GM23338 (cell line): ENCODE measurements at regions not wholly inside any gene's neighbourhood (a gene's known extent, or its start where the extent isn't known, plus 50 kb on each side); places are given as distances from the start of the nearest gene placed in this dataset.

Experiments used
- ATAC-seq: fragments of 200-7000 bp; cut with Tn5 transposase; 3 replicates; pipeline ENCODE4 v1.9.1; 2020
- DNase-seq: peaks from one replicate; pipeline ENCODE4 v3.0.0-alpha.2; 2015; ENCODE audit warnings: low spot score
- H2AFZ ChIP-seq: fragments of 200-600 bp; sonication (generic); 2 replicates; pipeline ENCODE4 v1.8.0; 2016; ENCODE audit warnings: antibody characterized with exemption, mild to moderate bottlenecking, moderate library complexity
- H3F3A ChIP-seq: fragments of 200-600 bp; sonication (generic); replicated peaks from 2 replicates; pipeline ENCODE4 v1.8.0; 2017; ENCODE audit warnings: antibody characterized with exemption, mixed run types, low read depth
- H3K27ac ChIP-seq: fragments of 200-600 bp; sonication (generic); 2 replicates; pipeline ENCODE4 v1.6.1; 2016; ENCODE audit warnings: low read depth
- H3K27me3 ChIP-seq: fragments of 200-600 bp; sonication (generic); 2 replicates; pipeline ENCODE4 v1.8.0; 2016; ENCODE audit warnings: mild to moderate bottlenecking, mixed run types, moderate library complexity; ENCODE audit not compliant: insufficient read depth
- H3K36me3 ChIP-seq: fragments of 200-600 bp; sonication (generic); 2 replicates; pipeline ENCODE4 v1.8.0; 2016; ENCODE audit warnings: mild to moderate bottlenecking; ENCODE audit not compliant: insufficient read depth
- H3K4me1 ChIP-seq: fragments of 200-600 bp; sonication (generic); 2 replicates; pipeline ENCODE4 v1.8.0; 2016; ENCODE audit warnings: mild to moderate bottlenecking, moderate library complexity; ENCODE audit not compliant: insufficient read depth
- H3K4me2 ChIP-seq: fragments of 200-600 bp; sonication (generic); 2 replicates; pipeline ENCODE4 v1.7.1; 2017; ENCODE audit warnings: mixed run types
- H3K4me3 ChIP-seq: fragments of 200-600 bp; sonication (generic); 2 replicates; pipeline ENCODE4 v1.6.1; 2016; ENCODE audit warnings: mixed run types
- H3K79me2 ChIP-seq: fragments of 200-600 bp; sonication (generic); replicated peaks from 2 replicates; pipeline ENCODE4 v1.8.0; 2017; ENCODE audit warnings: mild to moderate bottlenecking; ENCODE audit not compliant: insufficient read depth
- H3K9me2 ChIP-seq: fragments of 200-600 bp; sonication (generic); 2 replicates; pipeline ENCODE4 v1.8.0; 2017; ENCODE audit not compliant: insufficient read depth
- H4K20me1 ChIP-seq: fragments of 200-600 bp; sonication (generic); replicated peaks from 2 replicates; pipeline ENCODE4 v1.8.0; 2017; ENCODE audit warnings: mild to moderate bottlenecking; ENCODE audit not compliant: insufficient read depth
- H3K27ac Mint-ChIP-seq: 2 replicates; pipeline ENCODE4 v1.8.0; 2020; ENCODE audit warnings: inconsistent platforms, mild to moderate bottlenecking, moderate library complexity, mixed read lengths
- H3K27me3 Mint-ChIP-seq: 3 replicates; pipeline ENCODE4 v1.8.0; 2022; ENCODE audit warnings: low read depth, mild to moderate bottlenecking, moderate library complexity, mixed read lengths, inconsistent platforms; ENCODE audit not compliant: insufficient read depth, poor library complexity
- H3K36me3 Mint-ChIP-seq: 3 replicates; pipeline ENCODE4 v1.8.0; 2021; ENCODE audit warnings: low read depth, mild to moderate bottlenecking, inconsistent platforms, moderate library complexity, mixed read lengths
- H3K4me1 Mint-ChIP-seq: 3 replicates; pipeline ENCODE4 v1.8.0; 2020; ENCODE audit warnings: mild to moderate bottlenecking, inconsistent platforms, mixed read lengths
- H3K4me3 Mint-ChIP-seq: 3 replicates; pipeline ENCODE4 v1.8.0; 2021; ENCODE audit warnings: moderate library complexity, mild to moderate bottlenecking, inconsistent platforms, mixed read lengths
- H3K9me3 Mint-ChIP-seq: 3 replicates; pipeline ENCODE4 v1.8.0; 2020; ENCODE audit warnings: moderate library complexity, mild to moderate bottlenecking, inconsistent platforms, mixed read lengths
- CTCF ChIP-seq, 2 experiments: fragments of 200-600 bp in 1 of 2; sonication (generic) in 1 of 2; conservative IDR thresholded peaks; 2 replicates each; pipeline versions ENCODE4 v1.5.1 to v1.6.1; 2016 to 2017; ENCODE audit warnings: antibody characterized with exemption in 2 of 2, low read depth in 2 of 2, mild to moderate bottlenecking in 2 of 2, moderate library complexity in 1 of 2
- ETS1 ChIP-seq: IDR thresholded peaks from 2 replicates; pipeline ENCODE4 v1.6.1; 2016; ENCODE audit warnings: antibody characterized with exemption
- EZH2 ChIP-seq: fragments of 200-600 bp; sonication (generic); IDR thresholded peaks from one replicate; pipeline ENCODE4 v1.8.0; 2017; ENCODE audit warnings: antibody characterized with exemption, mild to moderate bottlenecking, low read depth; ENCODE audit not compliant: unreplicated experiment
- JUNB ChIP-seq: IDR thresholded peaks from one replicate; pipeline ENCODE4 v1.6.1; 2016; ENCODE audit warnings: antibody characterized with exemption; ENCODE audit not compliant: unreplicated experiment
- ZNF462 ChIP-seq: fragments of 250-450 bp; sonication (Bioruptor Pico); IDR thresholded peaks from 2 replicates; pipeline ENCODE4 v1.5.0; 2020; ENCODE audit warnings: mild to moderate bottlenecking, moderate library complexity

GRCh38 chr4:186948361-186949242 lies 224.9 kb upstream of the FAT1 start:
- peak; percentile 66 to 90 for TF ChIP-seq CTCF (conservative IDR thresholded peaks at IDR 0.05; ENCODE audit: low read depth in 2 of 2)
- TF ChIP-seq ETS1: no peak
- no peak overlapping the region for H3K4me3 ChIP-seq
- no peaks in the 10 kb centered on the region for H3K36me3 ChIP-seq
- no peak overlapping the region for H3K27ac ChIP-seq
- H3K36me3 Mint-ChIP-seq: no peaks in the 10 kb centered on the region
- ATAC-seq (peak; percentile 86), DNase-seq (peak; percentile 70)
- H3K79me2 ChIP-seq: no peaks in the 10 kb centered on the region
- H3K27me3 ChIP-seq: no peaks in the 10 kb centered on the region
- H3K9me2 ChIP-seq: no peaks in the 10 kb centered on the region
- peaks cover 19% of the 10 kb centered on the region for H3K4me1 Mint-ChIP-seq
- H4K20me1 ChIP-seq: no peaks in the 10 kb centered on the region
- H3F3A ChIP-seq: no peaks in the 10 kb centered on the region
- H3K9me3 Mint-ChIP-seq: no peaks in the 10 kb centered on the region
- no peak overlapping the region for H3K4me3 Mint-ChIP-seq
- peaks cover 8% of the 10 kb centered on the region for H3K4me1 ChIP-seq
- no peak overlapping the region for H3K27ac Mint-ChIP-seq
- H3K4me2 ChIP-seq: no peak overlapping the region
- H2AFZ ChIP-seq: peak overlapping the region; percentile 81; the same call in 1 of the 2 replicates
- no peaks in the 10 kb centered on the region for H3K27me3 Mint-ChIP-seq

- Histone ChIP-seq H3K27ac (no peak overlapping the region), H3K9me2 (no peaks in the 10 kb centered on the region), H3K4me1 (peaks cover 8% of the 10 kb centered on the region), H3K79me2 (no peaks in the 10 kb centered on the region), H3K36me3 (no peaks in the 10 kb centered on the region), H4K20me1 (no peaks in the 10 kb centered on the region), H3K27me3 (no peaks in the 10 kb centered on the region), H2AFZ (no peak overlapping the region), H3K4me2 (no peak overlapping the region), H3F3A (no peaks in the 10 kb centered on the region), H3K4me3 (no peak overlapping the region)
- ATAC-seq: no peak
- H3K9me3 Mint-ChIP-seq: no peaks in the 10 kb centered on the region
- DNase-seq: no peak
- no peaks in the 10 kb centered on the region for H3K36me3 Mint-ChIP-seq
- no peak overlapping the region for H3K4me3 Mint-ChIP-seq
- H3K27me3 Mint-ChIP-seq: peaks cover 3% of the 10 kb centered on the region
- no peak overlapping the region for H3K27ac Mint-ChIP-seq
- H3K4me1 Mint-ChIP-seq: peaks cover 19% of the 10 kb centered on the region
- no peak for TF ChIP-seq JUNB
- TF ChIP-seq CTCF (conservative IDR thresholded peaks at IDR 0.05; ENCODE audit: low read depth in 2 of 2): no peak
- TF ChIP-seq EZH2: no peak
- TF ChIP-seq ZNF462: no peak
Observed at GRCh38 chr4:186949847-186950246, 226.2 kb upstream of the FAT1 start.
